IMR-90 (cell line): ENCODE measurements at regions not wholly inside any gene's neighbourhood (a gene's known extent, or its start where the extent isn't known, plus 50 kb on each side); places are given as distances from the start of the nearest gene placed in this dataset.

ENCODE experiments used
- ATAC-seq: fragments of 200-7000 bp; cut with Tn5 transposase; 2 replicates; pipeline ENCODE4 v1.9.1; 2020; ENCODE audit warnings: low read depth, mild to moderate bottlenecking, moderate library complexity
- BruUV-seq: library from RNA; stranded (reverse); fragments of 400-500 nt; replicated peaks from 2 replicates; lab custom pipeline; 2021; lab: Mats Ljungman, UMichigan
- CTCF ChIA-PET: fragments of 300-600 bp; formaldehyde crosslinking; extraction: SDS; loops from one replicate; lab custom pipeline; 2021; ENCODE audit warnings: antibody characterized with exemption; lab: Yijun Ruan, JAX
- POLR2A ChIA-PET: fragments of 300-600 bp; sonication (Branson Sonifier 250); formaldehyde crosslinking; loops from one replicate; lab custom pipeline; 2022; ENCODE audit warnings: antibody characterized with exemption; ENCODE audit not compliant: unreplicated experiment; lab: Charles Lee
- DNase-seq: peaks from one replicate; pipeline ENCODE4 v3.0.0; 2013
- H2AFZ ChIP-seq: replicated peaks from 2 replicates; pipeline ENCODE3; 2013; ENCODE audit warnings: low read length, mild to moderate bottlenecking; ENCODE audit not compliant: poor library complexity
- H2AK5ac ChIP-seq: 2 replicates; pipeline ENCODE4 v1.6.1; 2013; ENCODE audit warnings: low read depth, low read length, inconsistent platforms
- H2AK9ac ChIP-seq: replicated peaks from 2 replicates; pipeline ENCODE3; 2013; ENCODE audit warnings: mild to moderate bottlenecking, low read depth, low read length, moderate library complexity; ENCODE audit not compliant: poor library complexity
- H2BK120ac ChIP-seq: 2 replicates; pipeline ENCODE4 v1.6.1; 2013; ENCODE audit warnings: low read depth, low read length, inconsistent platforms
- H2BK15ac ChIP-seq: 3 replicates; pipeline ENCODE4 v1.6.1; 2013; ENCODE audit warnings: low read depth, low read length, inconsistent platforms
- H2BK20ac ChIP-seq: 2 replicates; pipeline ENCODE4 v1.6.1; 2013; ENCODE audit warnings: low read depth, mild to moderate bottlenecking, inconsistent platforms, low read length, moderate library complexity
- H2BK5ac ChIP-seq: 2 replicates; pipeline ENCODE4 v1.6.1; 2013; ENCODE audit warnings: mild to moderate bottlenecking, low read depth, low read length, inconsistent platforms; ENCODE audit not compliant: poor library complexity, severe bottlenecking
- H3K14ac ChIP-seq: replicated peaks from 2 replicates; pipeline ENCODE4 v1.6.1; 2013; ENCODE audit warnings: low read depth, low read length, inconsistent platforms
- H3K18ac ChIP-seq: 2 replicates; pipeline ENCODE4 v1.6.1; 2013; ENCODE audit warnings: low read depth, low read length, control low read depth
- H3K23ac ChIP-seq: 2 replicates; pipeline ENCODE4 v1.6.1; 2013; ENCODE audit warnings: low read depth, low read length, inconsistent platforms
- H3K27ac ChIP-seq: 2 replicates; pipeline ENCODE4 v1.5.1; 2013; ENCODE audit warnings: mild to moderate bottlenecking, control low read depth, low read length; ENCODE audit not compliant: insufficient read depth
- H3K27me3 ChIP-seq: 2 replicates; pipeline ENCODE4 v1.6.1; 2013; ENCODE audit warnings: low read length; ENCODE audit not compliant: control insufficient read depth, insufficient read depth
- H3K36me3 ChIP-seq: 2 replicates; pipeline ENCODE4 v1.6.1; 2013; ENCODE audit warnings: low read length, mixed read lengths; ENCODE audit not compliant: control insufficient read depth, insufficient read depth
- H3K4ac ChIP-seq: 2 replicates; pipeline ENCODE4 v1.6.1; 2013; ENCODE audit warnings: low read depth, low read length, inconsistent platforms
- H3K4me1 ChIP-seq: 2 replicates; pipeline ENCODE4 v1.6.1; 2013; ENCODE audit warnings: low read length, mixed read lengths; ENCODE audit not compliant: control insufficient read depth, insufficient read depth
- H3K4me2 ChIP-seq: 2 replicates; pipeline ENCODE4 v1.6.1; 2013; ENCODE audit warnings: low read depth, mild to moderate bottlenecking, control low read depth, low read length, moderate library complexity
- H3K4me3 ChIP-seq: 2 replicates; pipeline ENCODE4 v1.5.1; 2013; ENCODE audit warnings: low read depth, mild to moderate bottlenecking, control low read depth, low read length, moderate library complexity; ENCODE audit not compliant: insufficient read depth
- H3K56ac ChIP-seq: 2 replicates; pipeline ENCODE4 v1.6.1; 2013; ENCODE audit warnings: low read length, inconsistent platforms; ENCODE audit not compliant: insufficient read depth; ENCODE audit errors: extremely low read depth
- H3K79me1 ChIP-seq, 2 experiments: 2 replicates each; pipeline ENCODE4 v1.6.1; 2013; ENCODE audit warnings: low read length in 2 of 2, inconsistent platforms in 1 of 2, low read depth in 1 of 2
- H3K9ac ChIP-seq: 2 replicates; pipeline ENCODE4 v1.6.1; 2013; ENCODE audit warnings: low read depth, low read length, control low read depth
- H3K9me1 ChIP-seq: 2 replicates; pipeline ENCODE4 v1.6.1; 2013; ENCODE audit warnings: low read length, inconsistent platforms; ENCODE audit not compliant: insufficient read depth
- H3K9me3 ChIP-seq: 2 replicates; pipeline ENCODE4 v1.6.1; 2013; ENCODE audit warnings: low read length; ENCODE audit not compliant: control insufficient read depth, insufficient read depth
- H4K20me1 ChIP-seq: 2 replicates; pipeline ENCODE4 v1.6.1; 2013; ENCODE audit warnings: low read length, inconsistent platforms; ENCODE audit not compliant: insufficient read depth
- H4K5ac ChIP-seq: 2 replicates; pipeline ENCODE4 v1.6.1; 2013; ENCODE audit warnings: mild to moderate bottlenecking, low read depth, low read length, control low read depth
- H4K8ac ChIP-seq, 2 experiments: 2 replicates each; pipeline ENCODE4 v1.6.1; 2013; ENCODE audit warnings: low read depth in 2 of 2, low read length in 2 of 2, control low read depth in 1 of 2, inconsistent platforms in 1 of 2
- H4K91ac ChIP-seq: 2 replicates; pipeline ENCODE4 v1.6.1; 2013; ENCODE audit warnings: low read depth, low read length, inconsistent platforms; ENCODE audit not compliant: insufficient read depth
- BHLHE40 ChIP-seq: fragments of 150-350 bp; IDR thresholded peaks from 2 replicates; pipeline ENCODE4 v1.6.1; 2016; ENCODE audit warnings: mild to moderate bottlenecking, low read depth, low read length
- MAFK ChIP-seq: IDR thresholded peaks from 2 replicates; pipeline ENCODE4 v1.6.1; 2012; ENCODE audit warnings: low read depth, low read length, improper control_type of control experiment
- MAZ ChIP-seq: IDR thresholded peaks from 2 replicates; pipeline ENCODE4 v1.6.1; 2012; ENCODE audit warnings: low read depth, mild to moderate bottlenecking, low read length, improper control_type of control experiment, moderate library complexity, borderline replicate concordance
- RFX5 ChIP-seq: IDR thresholded peaks from 2 replicates; pipeline ENCODE4 v1.8.0; 2012; ENCODE audit warnings: low read depth, mild to moderate bottlenecking, low read length, moderate library complexity
- WGBS, 2 experiments: methylation state at CpG; one replicate each; pipeline versions ENCODE4 v1.1.5 to v1.1.7; 2013; ENCODE audit warnings: missing lambda C conversion rate in 2 of 2; ENCODE audit not compliant: insufficient read length in 1 of 2; ENCODE audit errors: extremely low coverage in 2 of 2; 5-methylcytosine and 5-hydroxymethylcytosine counted together
- dilution Hi-C: fragments of 300-500 bp; cut with HindIII; formaldehyde crosslinking; loops from one replicate; pipeline ENCODE4 v1.14.3; 2018; ENCODE audit warnings: low sequenced_read_pairs; ENCODE audit not compliant: unreplicated experiment
- in situ Hi-C: fragments of 300-500 bp; cut with MboI; formaldehyde crosslinking; loops from 3 replicates; pipeline ENCODE4 v1.14.3; 2019; ENCODE audit warnings: low sequenced_read_pairs, inconsistent platforms, mixed read lengths
- intact Hi-C: fragments of 100-400 bp; cut with micrococcal nuclease; formaldehyde crosslinking; loops from 2 replicates; pipeline ENCODE4 v1.10.0; 2022
- TF ChIP-seq, protein P1 (sequence below): conservative IDR thresholded peaks from 2 replicates; pipeline ENCODE4 v1.5.1; 2012; ENCODE audit warnings: mild to moderate bottlenecking, low read depth, low read length, improper control_type of control experiment

DNA sequence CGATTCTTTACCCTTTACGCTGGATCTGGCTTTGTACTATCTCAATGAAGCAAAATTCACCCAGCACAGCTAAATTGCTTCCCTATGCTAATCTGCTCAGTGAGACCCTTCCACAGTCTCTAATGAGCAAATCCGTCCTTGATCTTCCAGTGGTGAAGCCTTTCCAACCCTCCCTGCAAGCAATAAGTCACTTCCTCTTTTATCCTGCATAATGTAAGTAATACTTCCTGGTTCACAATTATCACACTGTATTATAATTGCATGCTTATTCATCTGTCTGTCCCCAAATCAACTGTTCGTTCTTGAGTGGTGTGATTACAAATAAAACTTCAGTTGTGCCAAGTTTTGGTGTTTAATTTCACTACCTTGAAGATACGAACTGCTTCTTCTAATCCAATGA is 404.0 kb downstream of the ADCYAP1 start:
- TF ChIP-seq MAZ, result no peak
- TF ChIP-seq RFX5, result no peak
- no peak for TF ChIP-seq MAFK
- no peak for TF ChIP-seq BHLHE40
- TF ChIP-seq, protein P1, sequence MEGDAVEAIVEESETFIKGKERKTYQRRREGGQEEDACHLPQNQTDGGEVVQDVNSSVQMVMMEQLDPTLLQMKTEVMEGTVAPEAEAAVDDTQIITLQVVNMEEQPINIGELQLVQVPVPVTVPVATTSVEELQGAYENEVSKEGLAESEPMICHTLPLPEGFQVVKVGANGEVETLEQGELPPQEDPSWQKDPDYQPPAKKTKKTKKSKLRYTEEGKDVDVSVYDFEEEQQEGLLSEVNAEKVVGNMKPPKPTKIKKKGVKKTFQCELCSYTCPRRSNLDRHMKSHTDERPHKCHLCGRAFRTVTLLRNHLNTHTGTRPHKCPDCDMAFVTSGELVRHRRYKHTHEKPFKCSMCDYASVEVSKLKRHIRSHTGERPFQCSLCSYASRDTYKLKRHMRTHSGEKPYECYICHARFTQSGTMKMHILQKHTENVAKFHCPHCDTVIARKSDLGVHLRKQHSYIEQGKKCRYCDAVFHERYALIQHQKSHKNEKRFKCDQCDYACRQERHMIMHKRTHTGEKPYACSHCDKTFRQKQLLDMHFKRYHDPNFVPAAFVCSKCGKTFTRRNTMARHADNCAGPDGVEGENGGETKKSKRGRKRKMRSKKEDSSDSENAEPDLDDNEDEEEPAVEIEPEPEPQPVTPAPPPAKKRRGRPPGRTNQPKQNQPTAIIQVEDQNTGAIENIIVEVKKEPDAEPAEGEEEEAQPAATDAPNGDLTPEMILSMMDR, result no peak
- H3K9ac ChIP-seq, result no peak overlapping the region
- H3K56ac ChIP-seq, result no peak overlapping the region
- H2BK120ac ChIP-seq, result no peak overlapping the region
- H3K23ac ChIP-seq, result no peak overlapping the region
- H2BK15ac ChIP-seq, result no peak overlapping the region
- H4K5ac ChIP-seq, result no peak overlapping the region
- H4K20me1 ChIP-seq, result no peaks in the 10 kb centered on the region
- H3K27me3 ChIP-seq, result no peaks in the 10 kb centered on the region
- no peak overlapping the region for H2AFZ ChIP-seq
- WGBS, 2 experiments, result 59% methylated on average over 2 of the region's 5 CpGs; no CpG with 5 or more reads in 1 of the 2 experiments
- H3K4me2 ChIP-seq, result no peak overlapping the region
- no peak overlapping the region for H4K8ac ChIP-seq
- no peak overlapping the region for H2AK5ac ChIP-seq
- H2AK9ac ChIP-seq, result no peak overlapping the region
- no peak overlapping the region for H2BK5ac ChIP-seq
- no peak overlapping the region for H3K14ac ChIP-seq
- no peak overlapping the region for H4K91ac ChIP-seq
- no peaks in the 10 kb centered on the region for H3K9me1 ChIP-seq
- H3K4me3 ChIP-seq, result no peak overlapping the region
- in situ Hi-C loops, result no loop called here
- ATAC-seq (no peak), DNase-seq (no peak)
- H3K79me1 ChIP-seq, result no peaks in the 10 kb centered on the region
- CTCF ChIA-PET, result no interaction called here
- H3K4ac ChIP-seq, result no peak overlapping the region
- POLR2A ChIA-PET, result no interaction called here
- H3K27ac ChIP-seq, result no peak overlapping the region
- no peaks in the 10 kb centered on the region for H3K36me3 ChIP-seq
- H2BK20ac ChIP-seq, result no peak overlapping the region
- intact Hi-C loops, result no loop called here
- no peaks in the 10 kb centered on the region for H3K4me1 ChIP-seq
- dilution Hi-C loops, result no loop called here
- H3K18ac ChIP-seq, result no peak overlapping the region
- no TSS peak for BruUV-seq
- peaks cover 8% of the 10 kb centered on the region for H3K9me3 ChIP-seq
